GM21529 (cell line): ENCODE measurements at regions not wholly inside any gene's neighbourhood (a gene's known extent, or its start where the extent isn't known, plus 50 kb on each side); places are given as distances from the start of the nearest gene placed in this dataset.
"Not testable (repeated sequence)": the region's sequence is repeated elsewhere in the genome, so short reads cannot be mapped to it uniquely, and the experiment has no call there.

ENCODE experiments used
- ATAC-seq: cut with Tn5 transposase; IDR thresholded peaks from one replicate; pipeline ENCODE4 v1.9.1; 2021; ENCODE audit not compliant: unreplicated experiment

DNA sequence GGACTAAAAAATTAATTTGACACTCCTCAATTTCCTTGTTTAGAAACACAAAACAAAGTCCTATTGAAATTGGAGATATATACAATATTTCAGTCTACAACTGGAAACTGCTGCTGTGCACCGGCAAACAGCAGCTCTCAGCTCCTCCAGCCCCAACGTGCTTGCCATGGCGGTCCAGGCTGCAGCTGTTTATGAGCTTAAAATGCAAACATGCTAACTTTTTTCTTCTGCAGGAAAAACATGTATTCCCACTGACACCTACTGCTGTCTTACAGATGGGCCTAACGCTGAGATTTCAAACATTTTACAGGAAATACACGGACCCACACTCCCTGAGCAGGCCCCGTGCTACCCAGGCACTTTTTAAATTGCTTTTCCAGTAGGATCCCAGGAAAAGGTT, 195.5 kb downstream of the BCL11A start:
- no peak for ATAC-seq

DNA sequence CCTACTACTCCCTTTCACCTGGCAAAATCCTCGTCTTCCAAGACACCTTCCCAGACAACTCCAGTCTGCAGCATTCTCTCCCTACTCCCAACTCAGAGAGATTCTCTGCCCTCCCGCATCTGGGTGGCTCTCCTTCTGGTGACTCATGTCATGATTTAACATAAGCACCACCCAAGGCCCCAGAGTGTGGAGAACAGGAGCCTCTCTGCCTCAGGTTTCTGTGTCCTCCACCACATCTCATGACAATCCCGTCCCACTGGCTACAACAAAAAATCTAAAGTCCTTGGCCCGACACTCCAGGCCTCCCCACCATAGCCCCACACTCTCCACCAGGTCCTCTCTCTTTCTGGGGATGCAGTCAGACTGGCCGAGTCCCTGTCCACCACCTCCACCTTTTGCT, 197.1 kb downstream of the BCL11A start:
- ATAC-seq: peak; percentile 19

GRCh38 chr2:60355849-60356261, 197.6 kb downstream of the BCL11A start:
- peak; percentile 21 for ATAC-seq

- no peak for ATAC-seq
Measured at GRCh38 chr2:60354713-60355112, 198.7 kb downstream of the BCL11A start.

- peak; percentile 46 for ATAC-seq
Measured at GRCh38 chr2:60353863-60354262, 199.6 kb downstream of the BCL11A start.

DNA sequence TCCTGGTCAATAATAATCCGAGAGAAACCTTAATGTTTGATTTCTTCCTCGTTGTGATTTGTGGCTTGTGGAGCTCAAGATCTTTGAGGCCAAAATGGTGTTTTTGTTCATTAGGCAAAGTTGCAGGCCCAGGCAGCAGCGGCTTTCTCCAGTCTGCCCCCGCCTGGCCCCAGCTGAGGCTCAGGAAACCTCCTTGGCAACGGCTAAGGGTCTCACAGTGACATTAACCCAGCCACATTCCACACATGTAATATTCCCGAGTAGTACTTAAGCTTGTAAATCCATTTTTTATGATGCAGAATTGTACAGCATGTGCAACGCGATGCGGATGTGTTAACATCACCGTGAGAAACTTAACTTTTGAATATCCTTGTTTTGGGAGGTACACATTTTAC, 200.1 kb downstream of the BCL11A start:
- ATAC-seq: peak; percentile 5

- no peak for ATAC-seq
Measured at GRCh38 chr2:60352491-60353405, 200.7 kb downstream of the BCL11A start.

DNA sequence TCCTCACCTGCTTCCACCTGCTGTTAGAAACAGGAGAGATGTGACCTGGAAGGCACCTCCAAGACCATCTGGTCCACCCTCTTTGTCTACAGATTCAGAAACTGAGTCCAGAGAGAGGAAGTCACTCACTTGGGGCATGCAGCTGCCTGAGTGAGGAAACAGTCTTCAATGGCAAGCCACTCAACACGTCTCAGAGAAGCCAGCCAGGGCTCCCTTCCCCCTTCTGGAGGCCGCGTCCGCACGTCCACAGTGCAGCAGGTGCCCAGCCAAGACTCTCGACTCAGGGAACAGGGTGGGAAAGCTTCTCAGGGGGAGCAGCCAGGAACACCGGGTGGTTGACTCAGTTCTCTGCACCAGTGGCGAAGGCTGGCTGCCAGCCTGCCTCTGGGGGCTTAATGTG, 201.7 kb downstream of the BCL11A start:
- ATAC-seq: no peak

GRCh38 chr2:60351321-60351720, 202.1 kb downstream of the BCL11A start:
- no peak for ATAC-seq

DNA sequence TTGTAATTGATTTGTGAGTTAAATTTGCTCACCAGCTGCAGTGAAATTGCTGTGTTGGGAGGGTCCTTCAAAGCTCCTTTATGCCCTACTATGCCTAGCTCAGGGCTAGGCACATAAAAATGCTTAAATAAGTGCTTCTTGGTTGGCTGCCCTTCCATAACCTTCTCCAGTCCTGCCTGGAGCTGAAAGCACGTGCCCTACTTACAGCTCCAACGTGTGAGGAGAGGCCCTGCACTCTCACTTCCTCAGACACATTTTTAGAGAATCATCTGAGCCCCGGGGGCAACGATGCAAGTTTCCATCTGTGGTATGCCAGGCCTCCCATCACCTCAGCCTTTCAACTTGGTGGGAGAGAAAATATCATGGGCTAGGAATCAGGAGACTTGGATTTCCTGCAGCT, 202.7 kb downstream of the BCL11A start:
- no peak for ATAC-seq

GRCh38 chr2:60347781-60348180, 205.7 kb downstream of the BCL11A start:
- ATAC-seq: no peak

- not testable (repeated sequence) for ATAC-seq
Measured at GRCh38 chr2:60342491-60342890, 211.0 kb downstream of the BCL11A start.

- no peak for ATAC-seq
Measured at GRCh38 chr2:60341151-60341550, 212.3 kb downstream of the BCL11A start.

GRCh38 chr2:60339286-60339685, 214.2 kb downstream of the BCL11A start:
- no peak for ATAC-seq

- ATAC-seq: peak; percentile 60
Measured at GRCh38 chr2:60337142-60337497, 216.3 kb downstream of the BCL11A start.

GRCh38 chr2:60336442-60337141, 216.9 kb downstream of the BCL11A start:
- ATAC-seq: peak; percentile 79

DNA sequence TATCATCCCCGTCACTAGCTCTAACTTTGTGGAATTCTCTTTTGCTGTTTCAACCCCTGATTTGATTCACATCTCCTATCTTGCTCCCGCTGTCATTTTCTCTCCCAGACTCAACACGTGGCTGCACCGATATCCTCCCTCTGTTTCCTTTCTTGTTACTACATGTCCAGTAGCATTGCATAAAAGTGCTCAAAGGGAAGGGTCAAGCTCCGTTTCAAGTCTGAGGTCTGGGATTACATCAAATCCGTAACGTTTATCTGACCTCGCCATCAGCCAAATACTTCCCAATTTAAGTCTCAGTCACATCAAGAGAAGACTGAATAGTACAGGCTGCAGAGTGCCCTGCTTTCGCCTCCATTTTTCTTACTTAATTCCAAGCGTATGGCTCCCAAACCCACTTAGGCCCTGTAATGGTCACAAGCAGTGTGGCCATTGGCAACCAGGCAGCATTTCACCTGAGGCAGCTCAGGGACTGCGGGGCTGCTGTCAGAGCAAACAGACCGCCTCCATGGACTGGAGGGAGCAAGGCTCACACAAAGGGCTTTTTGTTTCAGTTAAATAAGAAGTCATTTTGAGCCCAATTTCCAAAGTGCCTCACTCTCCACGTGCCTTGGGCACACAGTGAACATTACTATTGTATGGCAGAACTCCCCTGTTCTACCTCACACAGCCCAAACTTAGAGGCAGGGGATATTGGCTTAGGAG, 217.8 kb downstream of the BCL11A start:
- ATAC-seq: no peak

DNA sequence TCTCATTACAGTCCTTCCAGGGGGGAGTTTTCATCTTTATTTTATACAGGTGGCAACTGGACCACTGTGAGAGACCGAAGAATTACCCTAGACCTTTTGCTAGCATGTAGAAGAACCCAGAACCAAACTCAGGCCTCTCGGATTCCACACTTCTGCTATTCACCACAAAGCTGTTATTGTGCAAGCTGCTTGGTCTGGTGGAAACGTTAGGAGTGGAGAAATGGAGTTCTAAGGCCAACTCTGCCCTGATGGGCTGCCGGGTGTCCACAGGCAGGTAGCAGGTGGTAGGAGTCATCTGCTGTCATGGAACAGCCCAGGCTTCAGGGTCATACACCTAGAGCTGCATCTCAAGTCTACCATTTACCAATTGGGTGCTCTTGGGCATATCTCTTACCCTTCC, 218.8 kb downstream of the BCL11A start:
- no peak for ATAC-seq

DNA sequence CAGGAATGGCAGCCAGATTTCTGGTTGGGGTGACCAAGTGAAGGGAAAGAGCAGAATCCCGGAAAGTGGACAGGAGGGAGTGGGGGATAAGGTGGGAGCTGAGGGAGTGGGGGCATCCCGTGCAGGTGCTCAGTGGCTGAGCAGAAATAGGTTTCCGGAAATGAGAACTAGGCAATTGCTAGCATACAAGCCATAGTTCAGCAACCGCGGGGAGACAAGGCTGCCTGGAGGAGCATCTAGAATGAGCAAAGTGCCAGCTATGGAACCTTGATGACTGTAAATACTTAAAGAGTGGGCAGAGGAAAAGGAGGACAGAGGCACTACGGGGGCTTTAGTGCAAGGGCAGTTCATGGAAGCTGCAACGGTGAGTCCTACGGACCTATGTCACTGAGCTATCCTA, 220.2 kb downstream of the BCL11A start:
- ATAC-seq: no peak

GRCh38 chr2:60331115-60331809, 222.2 kb downstream of the BCL11A start:
- ATAC-seq: no peak

GRCh38 chr2:60329225-60329624, 224.2 kb downstream of the BCL11A start:
- ATAC-seq: no peak
